TTC549 (cell line): ENCODE measurements at regions not wholly inside any gene's neighbourhood (a gene's known extent, or its start where the extent isn't known, plus 50 kb on each side); places are given as distances from the start of the nearest gene placed in this dataset.
"Not testable (repeated sequence)": the region's sequence is repeated elsewhere in the genome, so short reads cannot be mapped to it uniquely, and the experiment has no call there.

Experiments used
- FAIRE-seq: peaks from 2 replicates; lab custom pipeline; 2012; peaks lifted over from hg19 to GRCh38; lab: Jason Lieb, UNC

DNA sequence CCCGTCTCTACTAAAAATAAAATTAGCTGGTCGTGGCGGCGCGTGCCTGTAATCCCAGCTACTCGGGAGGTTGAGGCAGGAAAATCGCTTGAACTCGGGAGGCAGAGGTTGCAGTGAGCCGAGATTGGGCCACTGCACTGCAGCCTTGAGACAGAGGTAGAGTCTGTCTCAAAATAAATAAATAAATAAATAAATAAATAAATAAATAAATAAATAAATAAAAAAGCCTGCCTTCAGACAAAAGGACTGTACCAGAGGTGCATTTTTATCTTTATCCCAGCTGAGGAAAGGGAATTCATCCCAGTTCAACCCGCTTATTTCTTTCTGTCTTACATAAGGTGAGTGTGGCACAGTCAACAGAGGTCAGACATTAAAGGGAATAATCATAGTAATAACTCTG lies 141.6 kb upstream of the ZNF804A start:
- FAIRE-seq, result not testable (repeated sequence)

DNA sequence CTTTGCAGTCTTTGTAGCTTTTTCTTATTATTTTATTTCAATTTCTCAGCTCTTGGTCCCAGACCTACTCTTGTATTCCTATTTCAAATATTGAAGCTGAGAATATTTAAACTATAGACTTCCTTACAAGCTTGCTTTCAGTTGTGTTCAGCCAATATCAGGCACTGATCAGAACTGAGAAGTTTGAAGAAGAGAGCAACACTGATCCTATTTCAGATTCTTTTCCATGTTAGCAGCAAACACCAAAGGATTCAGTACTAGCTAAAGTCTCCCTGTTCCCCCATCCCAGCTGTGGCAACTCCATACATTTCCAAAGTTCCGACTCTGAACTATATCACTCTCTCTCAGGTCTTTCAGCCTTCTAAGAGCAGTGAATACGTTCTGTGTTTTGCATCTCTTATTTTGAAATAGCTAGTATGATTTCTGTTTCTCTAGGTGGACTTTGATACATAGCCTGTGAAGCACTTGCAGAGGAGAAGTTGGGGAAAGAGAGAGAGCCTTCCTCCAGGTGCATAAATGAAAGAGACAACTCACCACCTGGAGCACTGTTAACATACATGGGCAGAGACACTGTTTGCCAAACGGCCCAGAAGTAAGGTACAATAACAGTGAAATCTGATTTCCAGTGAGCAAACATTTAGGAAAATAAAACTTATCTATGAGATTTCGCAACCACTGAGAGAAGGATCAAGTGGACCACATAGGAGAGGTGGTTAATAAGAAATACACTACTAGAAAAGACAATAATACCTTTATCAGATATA lies 135.0 kb upstream of the ZNF804A start:
- FAIRE-seq, result no peak

DNA sequence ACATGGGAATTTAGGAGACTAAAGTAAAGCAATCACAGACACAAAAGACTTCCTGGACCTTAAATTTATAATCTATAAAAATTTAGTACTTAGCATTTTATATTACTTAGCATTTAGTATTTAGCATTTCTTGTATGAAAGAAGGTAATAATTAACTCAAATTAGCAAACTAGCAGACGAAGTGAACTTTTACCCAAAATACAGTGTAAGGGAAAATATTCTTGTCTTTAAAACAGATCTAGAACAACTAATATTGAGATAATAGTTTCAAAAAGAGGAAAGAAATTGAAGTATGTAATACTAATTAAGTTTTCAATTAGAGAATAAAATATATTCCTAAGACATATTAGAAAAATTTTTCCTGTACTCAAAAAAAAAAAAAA lies 134.5 kb upstream of the ZNF804A start:
- no peak for FAIRE-seq

DNA sequence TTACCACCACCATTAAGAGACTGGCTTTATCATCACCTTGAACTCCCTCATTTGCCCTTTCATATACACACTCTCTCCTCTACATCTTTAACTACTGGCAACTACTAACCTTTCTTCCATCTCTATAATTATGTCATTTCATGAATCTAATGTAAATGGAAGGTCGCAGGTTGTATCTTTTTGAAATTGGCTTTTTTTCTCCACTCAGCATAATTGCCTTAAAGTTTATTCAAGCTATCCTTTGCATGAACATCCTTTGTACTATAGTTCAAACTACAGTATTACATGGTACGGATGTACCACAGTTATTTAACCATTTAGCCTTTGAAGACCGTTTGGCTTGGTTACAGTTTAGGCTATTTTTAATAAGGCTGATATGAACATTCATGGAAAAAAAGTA lies 129.5 kb upstream of the ZNF804A start:
- no peak for FAIRE-seq

DNA sequence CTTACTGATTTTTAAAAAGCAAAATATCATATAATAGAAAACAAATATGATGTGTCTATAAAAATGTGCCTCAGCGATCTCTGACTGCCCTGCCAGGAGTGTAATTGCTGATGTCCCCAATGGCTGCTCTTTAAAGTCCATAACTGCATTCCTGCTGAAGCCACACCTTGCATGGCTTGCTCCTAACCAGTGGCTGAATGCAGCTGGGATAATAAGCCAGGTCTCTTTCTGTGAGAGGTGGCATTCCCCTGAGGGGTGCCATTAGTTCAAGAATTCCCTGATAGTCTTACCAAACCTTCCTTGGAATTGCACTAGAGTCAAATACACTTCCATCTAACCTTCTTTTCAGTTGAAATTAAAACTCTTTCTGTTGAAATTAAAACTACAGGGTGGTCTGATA lies 125.8 kb upstream of the ZNF804A start:
- FAIRE-seq, result no peak

DNA sequence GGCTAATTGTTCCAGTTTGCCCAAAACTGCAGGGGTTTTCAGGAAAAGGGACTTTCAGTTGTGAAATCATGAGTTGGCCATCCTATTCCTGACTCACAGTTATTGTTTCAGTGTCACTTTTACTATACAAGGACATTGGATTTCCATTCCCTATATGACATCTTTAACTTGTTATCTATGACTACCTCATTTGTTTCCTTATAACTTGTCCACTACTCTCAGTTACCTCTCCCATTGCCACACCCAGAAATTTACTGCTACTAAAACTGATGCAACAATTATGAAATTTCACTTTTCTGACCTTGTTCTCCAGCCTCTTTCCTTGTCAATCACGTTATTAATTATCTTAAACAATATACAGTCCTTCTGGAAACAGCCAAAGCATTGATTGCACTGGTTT lies 116.5 kb upstream of the ZNF804A start:
- FAIRE-seq, result no peak

DNA sequence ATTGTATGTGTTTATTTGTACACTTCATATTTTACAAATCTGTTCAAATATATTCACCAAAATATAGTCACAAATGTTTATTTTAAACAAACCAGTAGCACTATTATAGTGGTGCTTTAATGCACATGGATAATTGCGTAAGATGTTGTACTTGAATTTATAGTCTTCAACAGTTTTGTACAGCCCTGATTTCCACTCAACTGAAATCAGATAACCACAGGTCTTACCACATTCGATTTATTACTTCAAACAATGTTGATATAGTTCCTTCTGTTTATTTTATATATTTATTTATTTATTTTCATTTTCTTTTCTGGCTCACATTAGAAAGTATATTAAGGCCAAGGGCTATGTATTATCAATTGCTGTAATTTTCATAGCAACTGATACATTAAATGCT lies 99.4 kb upstream of the ZNF804A start:
- FAIRE-seq, result no peak

DNA sequence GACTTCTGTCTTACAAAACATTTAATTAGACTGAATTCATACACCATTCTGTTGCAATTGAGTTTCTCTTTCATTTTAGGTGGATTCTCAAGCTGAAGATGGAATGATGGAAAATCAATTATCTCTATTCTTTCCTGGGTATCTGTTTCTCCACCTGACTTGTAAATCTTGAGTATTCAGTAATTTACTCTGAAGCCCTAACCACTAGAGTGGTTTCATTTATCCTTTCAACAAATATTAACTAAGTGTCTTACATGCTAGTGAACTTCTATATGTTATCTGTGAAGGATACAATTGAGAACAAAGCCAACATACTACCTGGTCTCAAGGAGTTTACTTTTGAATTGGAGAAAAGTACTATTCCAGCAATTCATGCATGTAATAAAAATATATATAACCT lies 94.1 kb upstream of the ZNF804A start:
- FAIRE-seq, result no peak

DNA sequence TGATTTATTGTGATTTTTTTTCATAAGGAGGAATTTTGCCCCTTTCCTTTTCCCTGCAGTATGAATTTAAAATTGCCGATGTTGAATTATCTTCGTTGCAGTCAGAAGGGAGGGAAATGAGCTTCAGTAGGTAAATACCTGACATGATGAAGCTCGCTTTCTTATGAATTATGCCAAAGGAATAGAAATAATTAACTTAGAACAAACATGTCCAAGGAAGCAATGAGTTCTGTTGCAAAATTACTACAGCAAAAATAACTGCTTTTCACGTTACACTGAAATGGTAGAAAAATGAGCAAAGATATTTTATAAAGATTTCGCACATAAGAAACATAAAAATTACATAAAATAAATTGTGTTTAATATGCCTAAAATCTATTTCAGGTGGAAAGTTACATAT lies 91.1 kb upstream of the ZNF804A start:
- FAIRE-seq, result no peak

DNA sequence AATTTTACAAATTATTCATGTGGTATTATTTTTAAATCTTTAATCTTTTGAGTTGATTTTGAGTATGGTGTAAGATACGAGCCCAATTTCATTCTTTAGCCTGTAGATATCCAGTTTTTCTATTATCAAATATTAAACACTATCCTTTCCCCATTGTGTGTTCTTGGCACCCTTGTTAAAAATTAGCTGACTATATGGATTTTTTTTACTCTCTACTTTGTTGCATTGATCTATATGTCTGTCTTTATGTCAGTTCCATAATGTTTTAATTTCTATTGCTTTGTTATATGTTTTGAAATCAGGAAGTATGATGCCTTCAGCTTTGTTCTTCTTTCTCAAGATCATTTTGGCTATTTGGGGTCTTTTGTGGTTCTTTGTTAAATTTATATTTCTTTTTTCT lies 80.9 kb upstream of the ZNF804A start:
- no peak for FAIRE-seq

DNA sequence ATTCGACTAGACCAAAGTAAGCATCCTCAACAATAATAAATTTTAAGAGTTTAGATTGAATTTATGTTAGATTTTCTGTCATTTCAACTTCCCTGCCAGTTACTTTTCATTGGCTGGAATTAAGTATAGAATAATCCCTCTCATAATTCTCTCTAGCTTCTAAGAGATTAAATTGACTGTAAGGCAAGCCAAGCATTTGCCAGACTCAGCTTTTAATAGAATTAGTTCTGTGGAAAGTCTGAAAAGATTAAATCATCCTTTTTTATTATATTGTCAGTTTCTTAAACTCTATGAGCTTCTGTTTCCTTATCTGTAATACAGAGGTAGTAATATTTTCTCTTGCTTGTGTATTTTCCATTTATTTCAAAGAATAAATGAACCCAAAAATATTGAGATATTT lies 77.9 kb upstream of the ZNF804A start:
- FAIRE-seq, result no peak

DNA sequence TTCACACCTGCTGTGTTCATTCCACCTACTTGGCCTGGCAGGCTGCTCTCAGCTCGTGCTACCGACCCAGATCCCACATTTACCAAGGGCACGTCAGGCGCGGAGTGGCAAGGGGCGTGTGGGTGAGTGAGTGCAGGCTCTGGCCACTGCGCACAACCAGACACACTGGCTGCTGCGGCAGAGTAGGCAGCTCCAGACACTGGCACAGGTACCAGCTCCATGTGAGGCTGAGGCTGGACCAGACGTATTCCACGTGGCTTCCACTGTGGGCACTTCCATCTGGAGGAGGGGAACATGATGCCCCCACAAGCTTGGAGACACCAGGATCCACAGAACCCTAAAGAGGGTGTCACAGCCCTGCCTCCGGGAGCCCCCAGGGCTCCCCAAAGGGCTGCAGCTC lies 74.6 kb upstream of the ZNF804A start:
- no peak for FAIRE-seq

DNA sequence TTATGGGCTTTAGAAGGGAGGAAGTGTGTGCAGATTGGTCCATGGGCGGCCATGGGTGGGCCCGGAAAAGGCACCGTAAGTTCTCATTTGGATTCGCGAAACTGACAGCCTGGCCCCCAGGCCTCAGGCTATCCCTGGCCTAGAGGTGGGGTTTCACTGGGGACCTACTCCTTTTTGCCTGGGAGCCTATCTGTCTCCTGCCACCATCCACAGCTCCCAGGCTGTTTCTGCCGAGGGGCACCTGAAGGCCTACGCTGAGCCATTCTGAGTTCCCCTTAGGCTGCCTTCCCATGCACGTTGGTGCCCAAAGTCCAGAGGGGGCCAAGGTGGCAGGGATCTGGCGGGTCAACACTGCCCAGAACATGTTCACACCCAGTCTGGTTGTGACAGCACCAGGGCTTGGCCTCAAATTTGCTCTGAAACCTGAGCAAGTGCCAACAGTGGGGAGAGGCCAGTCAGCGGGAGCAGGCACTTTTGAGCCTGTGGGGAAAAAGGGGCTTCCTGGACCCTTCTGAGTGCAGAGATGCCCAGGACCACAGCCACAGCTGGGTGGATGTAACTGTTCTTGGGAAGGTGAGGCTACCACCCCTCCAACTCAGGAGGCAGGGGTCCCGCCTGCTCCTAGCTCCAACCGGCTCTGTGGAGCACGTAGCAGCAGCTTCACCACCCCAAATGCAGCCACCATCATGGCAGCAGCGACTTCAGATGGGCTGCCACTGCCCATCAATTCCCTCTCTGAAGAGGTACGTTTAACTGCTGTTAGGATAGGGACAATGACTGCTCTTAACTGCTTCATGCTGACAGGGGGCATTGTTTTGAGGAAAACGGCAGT lies 73.6 kb upstream of the ZNF804A start:
- FAIRE-seq, result no peak

DNA sequence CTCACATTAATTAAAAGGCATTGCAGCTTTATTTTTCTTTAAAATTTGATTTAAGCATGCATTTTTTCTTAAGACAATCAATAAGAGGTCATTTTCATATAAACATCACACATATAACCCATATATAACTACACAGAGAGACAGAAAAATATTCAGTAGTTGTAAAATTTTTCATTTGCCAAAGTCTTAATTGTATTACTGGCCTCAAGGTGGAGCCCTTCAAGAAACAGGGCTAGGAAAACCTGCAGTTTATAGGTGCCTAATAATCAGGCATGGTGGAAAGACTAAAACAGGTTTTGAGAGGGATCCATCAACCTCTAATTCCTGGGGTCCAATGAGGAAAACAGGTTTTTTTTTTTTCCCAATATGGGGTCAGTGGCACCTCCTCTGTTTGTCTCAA lies 71.3 kb upstream of the ZNF804A start:
- no peak for FAIRE-seq

DNA sequence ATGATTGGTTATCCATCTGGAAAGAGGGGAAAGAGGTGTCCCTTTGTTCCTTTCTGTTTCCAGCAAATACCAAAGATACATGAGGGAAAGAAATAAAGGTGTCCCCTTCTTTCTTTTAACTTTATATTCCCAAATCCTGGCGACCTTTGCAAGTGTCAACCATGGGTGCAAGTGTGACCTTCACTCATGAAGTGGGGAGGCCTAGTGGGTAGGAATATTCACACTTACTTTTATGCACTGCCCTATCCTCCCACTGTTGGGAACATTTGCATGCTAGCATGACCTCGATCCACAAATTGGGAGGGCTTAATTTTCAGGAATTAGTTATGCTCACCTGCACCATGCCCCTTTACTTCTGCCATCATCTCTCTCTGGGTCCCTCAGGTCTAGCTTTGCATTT lies 70.2 kb upstream of the ZNF804A start:
- FAIRE-seq, result no peak

DNA sequence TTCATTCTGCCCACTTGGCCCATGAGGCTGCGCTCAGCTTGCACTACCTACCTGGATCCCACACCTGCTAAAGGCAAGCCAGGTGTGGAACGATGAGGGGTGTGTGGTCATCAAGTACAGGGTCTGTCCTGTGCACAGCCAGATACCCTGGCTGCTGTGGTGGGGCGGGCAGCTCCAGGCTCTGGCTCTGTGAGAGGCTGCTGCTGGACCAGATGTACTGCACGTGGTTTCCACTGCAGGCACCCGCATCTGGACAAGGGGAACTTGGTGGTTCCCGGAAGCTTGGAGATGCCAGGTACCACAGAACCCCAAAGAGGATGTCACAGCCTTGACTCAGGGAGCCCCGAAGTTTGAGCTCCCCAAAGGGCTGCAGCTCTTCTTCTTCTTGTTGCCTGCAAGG lies 68.1 kb upstream of the ZNF804A start:
- no peak for FAIRE-seq

DNA sequence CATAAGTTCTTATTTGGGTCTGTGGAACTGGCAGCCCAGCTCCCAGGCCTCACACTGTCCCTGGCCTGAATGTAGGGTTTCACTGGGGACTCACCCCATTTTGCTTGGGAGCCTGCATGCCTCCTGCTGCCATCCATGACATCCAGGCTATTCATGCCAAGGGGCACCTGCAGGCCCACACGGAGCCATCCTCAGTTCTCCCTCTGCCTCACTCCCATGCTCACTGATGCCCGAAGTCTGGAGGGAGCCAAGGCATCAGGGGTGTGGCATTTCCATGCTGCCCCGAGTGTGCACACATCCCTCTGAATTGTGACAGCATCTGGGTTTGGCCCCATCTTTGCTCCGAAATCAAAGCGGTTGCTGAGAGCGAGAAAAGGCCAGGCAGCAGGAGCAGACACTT lies 67.4 kb upstream of the ZNF804A start:
- FAIRE-seq, result no peak

DNA sequence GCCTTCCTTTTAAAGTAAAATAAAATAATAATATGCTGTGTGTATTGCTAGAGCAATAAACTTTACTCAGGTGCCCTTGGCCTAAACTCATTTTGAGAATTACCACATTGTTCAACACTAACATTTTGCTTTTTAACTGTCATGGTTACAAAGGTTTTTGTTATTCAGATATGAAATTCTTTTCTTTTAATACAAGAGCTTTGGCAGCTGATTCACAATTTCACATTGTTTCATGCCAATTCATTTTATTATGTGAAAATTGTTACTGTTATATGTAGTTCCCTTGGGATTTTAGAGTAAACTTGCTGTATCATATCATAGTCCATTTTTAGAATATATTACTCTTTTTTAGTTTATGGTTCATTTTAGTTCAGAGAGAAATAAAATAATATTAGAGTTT lies 65.8 kb upstream of the ZNF804A start:
- FAIRE-seq, result no peak

DNA sequence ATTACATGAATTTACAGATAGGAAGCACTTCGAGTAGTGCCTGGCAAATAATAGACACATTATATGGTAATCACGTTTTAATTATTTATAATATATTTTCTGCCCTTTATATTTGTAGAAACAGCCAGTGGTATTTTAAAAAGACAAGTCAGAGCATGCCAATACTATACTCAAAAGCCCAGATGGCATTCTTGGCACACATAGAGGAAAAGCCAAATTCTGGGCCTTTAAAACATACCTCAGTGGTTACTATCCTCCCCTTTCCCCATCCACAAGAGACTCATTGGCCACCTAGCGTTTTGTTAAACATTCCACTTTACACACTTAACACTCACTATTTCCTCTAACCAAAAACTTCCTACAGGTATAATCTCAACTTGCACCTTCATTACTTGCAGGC lies 63.3 kb upstream of the ZNF804A start:
- no peak for FAIRE-seq

DNA sequence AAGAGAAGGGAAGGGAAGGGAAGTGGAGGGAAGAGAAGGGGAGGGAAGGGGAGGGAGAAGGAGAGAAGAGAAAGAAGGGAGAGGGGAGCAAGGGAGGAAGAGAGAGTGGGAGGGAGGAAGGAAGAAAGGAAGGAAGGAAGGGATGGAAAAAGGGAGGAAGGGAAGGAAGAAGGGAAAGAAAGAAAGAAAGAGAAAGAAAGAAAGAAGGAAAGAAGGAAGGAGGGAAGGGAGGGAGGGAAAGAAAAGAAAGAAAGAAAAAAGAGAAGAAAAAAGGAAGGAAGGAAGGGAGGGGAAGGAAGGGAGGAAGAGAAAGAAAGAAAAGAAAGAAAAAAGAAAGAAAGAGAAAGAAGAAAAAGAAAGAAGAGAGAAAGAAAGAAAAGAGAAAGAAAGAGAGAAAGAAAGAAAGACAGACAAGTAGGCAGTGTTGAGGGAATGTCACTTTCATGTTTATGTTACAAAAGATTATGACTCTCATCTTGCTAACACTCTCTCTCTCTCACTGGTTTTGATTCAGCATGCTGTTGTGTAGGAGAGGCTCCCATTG lies 58.0 kb upstream of the ZNF804A start:
- FAIRE-seq, result no peak

DNA sequence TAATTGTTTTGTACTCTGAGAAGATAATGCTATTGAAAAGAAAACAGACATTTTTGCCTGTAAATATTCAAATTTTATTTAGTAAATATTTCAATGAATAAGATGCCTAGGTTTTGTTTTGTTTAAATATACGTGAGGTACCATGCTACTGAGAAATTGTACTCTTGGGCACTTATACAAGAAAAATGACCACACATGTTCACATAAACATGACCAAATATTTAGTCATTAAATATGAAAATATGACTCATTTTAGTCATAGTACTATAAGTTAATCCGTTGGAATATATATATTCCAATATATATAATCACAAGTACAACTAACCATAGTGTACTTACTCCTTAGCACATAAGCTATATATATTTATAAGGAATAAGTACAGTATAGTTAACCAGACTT lies 56.7 kb upstream of the ZNF804A start:
- FAIRE-seq, result no peak

DNA sequence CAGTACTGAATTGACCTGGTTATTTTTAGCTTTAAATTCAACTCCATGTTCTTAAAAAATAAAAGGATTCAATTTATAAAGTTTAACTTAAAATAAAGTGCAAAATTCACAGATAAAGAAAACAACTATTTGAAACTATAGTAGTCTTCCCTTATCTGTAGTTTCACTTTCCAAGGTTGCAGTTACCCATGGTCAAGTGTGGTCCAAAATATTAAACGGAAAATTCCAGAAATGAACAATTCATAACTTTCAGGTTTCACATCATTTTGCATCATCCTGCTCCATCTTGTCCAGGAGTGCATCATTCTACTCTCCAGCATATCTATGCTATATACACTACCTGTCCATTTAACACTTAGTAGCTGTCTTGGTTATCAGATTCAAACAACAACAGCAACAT lies 54.5 kb upstream of the ZNF804A start:
- FAIRE-seq, result peak; percentile 52
